ENCODE measurements at regions not wholly inside any gene's neighbourhood (a gene's known extent, or its start where the extent isn't known, plus 50 kb on each side); places are given as distances from the start of the nearest gene placed in this dataset.

DNA sequence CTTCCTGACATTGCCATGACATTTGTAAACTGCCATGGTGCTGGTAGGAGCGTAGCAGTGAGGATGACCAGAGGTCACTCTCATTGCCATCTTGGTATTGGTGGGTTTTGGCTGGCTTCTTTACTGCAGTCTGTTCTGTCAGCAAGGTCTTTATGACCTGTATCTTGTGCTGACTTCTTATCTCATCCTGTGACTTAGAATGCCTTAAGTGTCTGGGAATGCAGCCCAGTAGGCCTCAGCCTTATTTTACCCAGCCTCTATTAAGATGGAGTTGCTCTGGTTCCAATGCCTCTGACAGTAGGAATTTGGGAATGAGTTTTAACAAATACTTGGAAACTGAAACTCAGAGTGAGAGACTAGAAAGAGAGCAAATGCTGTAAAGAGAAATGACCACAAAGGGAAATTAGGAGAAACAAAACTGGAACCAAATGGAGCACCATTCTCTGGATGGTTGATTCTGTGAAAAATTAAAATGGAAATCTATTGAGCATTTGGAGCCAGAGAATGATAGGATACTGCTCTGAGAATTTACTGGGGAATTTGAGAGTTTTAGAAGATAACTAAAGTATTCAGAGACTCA lies 50.1 kb upstream of the RHOU start:
- TF ChIP-seq, protein P1, sequence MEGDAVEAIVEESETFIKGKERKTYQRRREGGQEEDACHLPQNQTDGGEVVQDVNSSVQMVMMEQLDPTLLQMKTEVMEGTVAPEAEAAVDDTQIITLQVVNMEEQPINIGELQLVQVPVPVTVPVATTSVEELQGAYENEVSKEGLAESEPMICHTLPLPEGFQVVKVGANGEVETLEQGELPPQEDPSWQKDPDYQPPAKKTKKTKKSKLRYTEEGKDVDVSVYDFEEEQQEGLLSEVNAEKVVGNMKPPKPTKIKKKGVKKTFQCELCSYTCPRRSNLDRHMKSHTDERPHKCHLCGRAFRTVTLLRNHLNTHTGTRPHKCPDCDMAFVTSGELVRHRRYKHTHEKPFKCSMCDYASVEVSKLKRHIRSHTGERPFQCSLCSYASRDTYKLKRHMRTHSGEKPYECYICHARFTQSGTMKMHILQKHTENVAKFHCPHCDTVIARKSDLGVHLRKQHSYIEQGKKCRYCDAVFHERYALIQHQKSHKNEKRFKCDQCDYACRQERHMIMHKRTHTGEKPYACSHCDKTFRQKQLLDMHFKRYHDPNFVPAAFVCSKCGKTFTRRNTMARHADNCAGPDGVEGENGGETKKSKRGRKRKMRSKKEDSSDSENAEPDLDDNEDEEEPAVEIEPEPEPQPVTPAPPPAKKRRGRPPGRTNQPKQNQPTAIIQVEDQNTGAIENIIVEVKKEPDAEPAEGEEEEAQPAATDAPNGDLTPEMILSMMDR (IDR thresholded peaks at IDR 0.05), result no peak
- TF ChIP-seq POLR2A (IDR thresholded peaks at IDR 0.05), result no peak
